HCT116 (cell line): ENCODE measurements at regions not wholly inside any gene's neighbourhood (a gene's known extent, or its start where the extent isn't known, plus 50 kb on each side); places are given as distances from the start of the nearest gene placed in this dataset.

ENCODE experiments used
- CBX3 ChIP-seq: IDR thresholded peaks from 2 replicates; pipeline ENCODE4 v1.6.1; 2012; ENCODE audit warnings: low read depth
- CEBPB ChIP-seq: IDR thresholded peaks from 2 replicates; pipeline ENCODE4 v1.6.1; 2012; ENCODE audit warnings: low read depth
- EGR1 ChIP-seq: IDR thresholded peaks from 2 replicates; pipeline ENCODE4 v1.6.1; 2012; ENCODE audit warnings: low read depth
- JUND ChIP-seq: IDR thresholded peaks from 2 replicates; pipeline ENCODE4 v1.6.1; 2012
- POLR2A ChIP-seq: IDR thresholded peaks from 2 replicates; pipeline ENCODE4 v1.7.0; 2011; ENCODE audit warnings: borderline replicate concordance; ENCODE audit not compliant: insufficient read depth, insufficient read length; ENCODE audit errors: extremely low read depth
- POLR2AphosphoS5 ChIP-seq: IDR thresholded peaks from 2 replicates; pipeline ENCODE4 v1.6.1; 2011; ENCODE audit warnings: mild to moderate bottlenecking, low read depth, low read length, moderate library complexity
- SIN3A ChIP-seq: IDR thresholded peaks from 2 replicates; pipeline ENCODE4 v1.6.1; 2012; ENCODE audit warnings: low read depth
- SP1 ChIP-seq: IDR thresholded peaks from 2 replicates; pipeline ENCODE4 v1.6.1; 2012; ENCODE audit warnings: low read depth
- TCF7L2 ChIP-seq: IDR thresholded peaks from 2 replicates; pipeline ENCODE4 v1.7.0; 2011; ENCODE audit warnings: borderline replicate concordance, inconsistent platforms; ENCODE audit not compliant: insufficient read depth, insufficient read length; ENCODE audit errors: extremely low read depth
- YY1 ChIP-seq: IDR thresholded peaks from 2 replicates; pipeline ENCODE4 v1.6.1; 2011; ENCODE audit warnings: low read length, low read depth, moderate library complexity, mild to moderate bottlenecking; ENCODE audit not compliant: insufficient replicate concordance; ENCODE audit errors: extremely low read depth
- TF ChIP-seq, protein P1 (sequence below), 3 experiments: fragments of 200-600 bp in 1 of 3; sonication (generic) in 1 of 3; IDR thresholded peaks in 2 of 3; conservative IDR thresholded peaks in 1 of 3; 2 replicates each; pipeline ENCODE4 v1.5.1; 2012 to 2017; ENCODE audit warnings: low read depth in 2 of 3, low read length in 2 of 3, antibody characterized with exemption in 1 of 3, borderline replicate concordance in 1 of 3, control low read depth in 1 of 3, mild to moderate bottlenecking in 1 of 3, mixed read lengths in 1 of 3, mixed run types in 1 of 3, moderate library complexity in 1 of 3; ENCODE audit not compliant: insufficient read depth in 1 of 3
- TF ChIP-seq, protein P2 (sequence below): IDR thresholded peaks from 2 replicates; pipeline ENCODE4 v1.6.1; 2012

DNA sequence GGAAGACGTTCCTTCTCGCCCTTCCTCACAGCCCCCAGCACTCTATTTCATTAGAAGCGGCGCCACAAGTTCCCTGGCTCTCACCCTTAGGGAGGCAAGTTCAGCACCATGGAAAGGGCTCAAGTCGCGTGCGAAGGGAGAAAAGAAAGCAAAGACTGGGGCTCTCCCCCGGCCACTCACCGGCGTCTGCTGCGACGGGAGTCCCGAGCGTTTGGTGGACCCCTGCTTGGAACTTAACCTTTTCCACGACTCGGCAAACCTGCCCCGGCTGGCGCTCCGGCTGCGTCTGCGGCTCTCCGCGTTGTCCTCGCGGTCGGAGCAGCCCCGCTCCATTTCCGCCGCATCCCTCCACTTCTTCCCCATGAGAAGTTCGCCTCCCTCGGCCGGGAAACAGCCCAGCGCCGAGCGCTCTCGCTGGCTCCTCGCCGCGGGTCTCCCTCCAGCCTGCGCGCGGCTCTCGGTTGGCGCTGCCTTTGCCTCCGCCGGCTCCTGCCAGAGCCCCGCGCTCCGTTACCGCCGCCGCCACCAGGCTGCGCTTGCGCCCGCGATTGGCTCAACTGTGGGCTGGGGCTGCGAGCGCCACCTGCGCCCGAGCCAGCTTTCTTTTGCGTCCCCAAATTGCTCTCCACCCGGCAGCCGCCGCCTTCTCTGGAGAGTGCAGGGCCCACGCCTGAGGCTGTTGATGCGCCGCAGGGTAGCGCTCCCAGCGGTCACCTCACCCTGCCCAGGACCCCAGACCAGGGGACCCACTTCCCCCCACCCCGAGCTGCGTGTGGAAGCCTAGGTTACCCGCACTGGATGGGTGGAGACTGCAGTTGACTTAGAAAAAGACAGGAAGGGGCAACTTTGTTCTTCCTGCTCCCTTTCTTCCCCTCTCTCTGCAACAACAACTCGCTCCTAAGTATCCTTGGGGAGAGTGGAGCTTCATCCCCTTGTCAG lies 321.6 kb downstream of the CEMIP2 start:
- no peak for TF ChIP-seq SP1
- TF ChIP-seq, protein P1, sequence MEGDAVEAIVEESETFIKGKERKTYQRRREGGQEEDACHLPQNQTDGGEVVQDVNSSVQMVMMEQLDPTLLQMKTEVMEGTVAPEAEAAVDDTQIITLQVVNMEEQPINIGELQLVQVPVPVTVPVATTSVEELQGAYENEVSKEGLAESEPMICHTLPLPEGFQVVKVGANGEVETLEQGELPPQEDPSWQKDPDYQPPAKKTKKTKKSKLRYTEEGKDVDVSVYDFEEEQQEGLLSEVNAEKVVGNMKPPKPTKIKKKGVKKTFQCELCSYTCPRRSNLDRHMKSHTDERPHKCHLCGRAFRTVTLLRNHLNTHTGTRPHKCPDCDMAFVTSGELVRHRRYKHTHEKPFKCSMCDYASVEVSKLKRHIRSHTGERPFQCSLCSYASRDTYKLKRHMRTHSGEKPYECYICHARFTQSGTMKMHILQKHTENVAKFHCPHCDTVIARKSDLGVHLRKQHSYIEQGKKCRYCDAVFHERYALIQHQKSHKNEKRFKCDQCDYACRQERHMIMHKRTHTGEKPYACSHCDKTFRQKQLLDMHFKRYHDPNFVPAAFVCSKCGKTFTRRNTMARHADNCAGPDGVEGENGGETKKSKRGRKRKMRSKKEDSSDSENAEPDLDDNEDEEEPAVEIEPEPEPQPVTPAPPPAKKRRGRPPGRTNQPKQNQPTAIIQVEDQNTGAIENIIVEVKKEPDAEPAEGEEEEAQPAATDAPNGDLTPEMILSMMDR (IDR thresholded peaks at IDR 0.05 in 2 of 3, conservative IDR thresholded peaks at IDR 0.05 in 1 of 3; ENCODE audit: borderline replicate concordance in 1 of 3, insufficient read depth in 1 of 3, low read depth in 2 of 3, low read length in 2 of 3) = no peak
- no peak for TF ChIP-seq TCF7L2
- TF ChIP-seq CEBPB = no peak
- TF ChIP-seq, protein P2, sequence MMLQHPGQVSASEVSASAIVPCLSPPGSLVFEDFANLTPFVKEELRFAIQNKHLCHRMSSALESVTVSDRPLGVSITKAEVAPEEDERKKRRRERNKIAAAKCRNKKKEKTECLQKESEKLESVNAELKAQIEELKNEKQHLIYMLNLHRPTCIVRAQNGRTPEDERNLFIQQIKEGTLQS = no peak
- no peak for TF ChIP-seq POLR2A
- TF ChIP-seq JUND = no peak
- TF ChIP-seq EGR1 = no peak
- no peak for TF ChIP-seq SIN3A
- no peak for TF ChIP-seq POLR2AphosphoS5
- no peak for TF ChIP-seq CBX3
- TF ChIP-seq YY1 = no peak
